ENCODE measurements at regions not wholly inside any gene's neighbourhood (a gene's known extent, or its start where the extent isn't known, plus 50 kb on each side); places are given as distances from the start of the nearest gene placed in this dataset.

GRCh38 chr3:67875858-67876257, 221.4 kb upstream of the SUCLG2 start:
- TF ChIP-seq GATA3 (IDR thresholded peaks at IDR 0.05; ENCODE audit: low read depth, low read length) (no peak), GATA2 (IDR thresholded peaks at IDR 0.05; ENCODE audit: low read depth, low read length) (no peak)

- TF ChIP-seq GATA2 (IDR thresholded peaks at IDR 0.05; ENCODE audit: low read depth, low read length) (no peak), GATA3 (IDR thresholded peaks at IDR 0.05; ENCODE audit: low read depth, low read length) (no peak)
Observed at GRCh38 chr3:67875338-67875737, 220.9 kb upstream of the SUCLG2 start.

- TF ChIP-seq GATA3 (IDR thresholded peaks at IDR 0.05; ENCODE audit: low read depth, low read length), result no peak
- TF ChIP-seq GATA2 (IDR thresholded peaks at IDR 0.05; ENCODE audit: low read depth, low read length), result no peak
Observed at GRCh38 chr3:67870477-67870876, 216.1 kb upstream of the SUCLG2 start.

- TF ChIP-seq GATA2 (IDR thresholded peaks at IDR 0.05; ENCODE audit: low read depth, low read length) (no peak), GATA3 (IDR thresholded peaks at IDR 0.05; ENCODE audit: low read depth, low read length) (no peak)
Observed at GRCh38 chr3:67866571-67866970, 212.2 kb upstream of the SUCLG2 start.

- TF ChIP-seq GATA2 (IDR thresholded peaks at IDR 0.05; ENCODE audit: low read depth, low read length) (no peak), GATA3 (IDR thresholded peaks at IDR 0.05; ENCODE audit: low read depth, low read length) (no peak)
Observed at GRCh38 chr3:67864587-67865183, 210.3 kb upstream of the SUCLG2 start.

- TF ChIP-seq GATA3 (IDR thresholded peaks at IDR 0.05; ENCODE audit: low read depth, low read length) (no peak), GATA2 (IDR thresholded peaks at IDR 0.05; ENCODE audit: low read depth, low read length) (no peak)
Observed at GRCh38 chr3:67863869-67864268, 209.5 kb upstream of the SUCLG2 start.

- TF ChIP-seq GATA2 (IDR thresholded peaks at IDR 0.05; ENCODE audit: low read depth, low read length), result no peak
- TF ChIP-seq GATA3 (IDR thresholded peaks at IDR 0.05; ENCODE audit: low read depth, low read length), result no peak
Observed at GRCh38 chr3:67860429-67860828, 206.0 kb upstream of the SUCLG2 start.

- TF ChIP-seq GATA2 (IDR thresholded peaks at IDR 0.05; ENCODE audit: low read depth, low read length) (no peak), GATA3 (IDR thresholded peaks at IDR 0.05; ENCODE audit: low read depth, low read length) (no peak)
Observed at GRCh38 chr3:67858492-67858891, 204.1 kb upstream of the SUCLG2 start.

GRCh38 chr3:67856718-67857117, 202.3 kb upstream of the SUCLG2 start:
- TF ChIP-seq GATA2 (IDR thresholded peaks at IDR 0.05; ENCODE audit: low read depth, low read length), result no peak
- no peak for TF ChIP-seq GATA3 (IDR thresholded peaks at IDR 0.05; ENCODE audit: low read depth, low read length)

- TF ChIP-seq GATA3 (IDR thresholded peaks at IDR 0.05; ENCODE audit: low read depth, low read length) (no peak), GATA2 (IDR thresholded peaks at IDR 0.05; ENCODE audit: low read depth, low read length) (no peak)
Observed at GRCh38 chr3:67854663-67855062, 200.3 kb upstream of the SUCLG2 start.

GRCh38 chr3:67853520-67853919, 199.1 kb upstream of the SUCLG2 start:
- no peak for TF ChIP-seq GATA3 (IDR thresholded peaks at IDR 0.05; ENCODE audit: low read depth, low read length)
- TF ChIP-seq GATA2 (IDR thresholded peaks at IDR 0.05; ENCODE audit: low read depth, low read length), result no peak

- no peak for TF ChIP-seq GATA2 (IDR thresholded peaks at IDR 0.05; ENCODE audit: low read depth, low read length)
- TF ChIP-seq GATA3 (IDR thresholded peaks at IDR 0.05; ENCODE audit: low read depth, low read length), result no peak
Observed at GRCh38 chr3:67848299-67848698, 193.9 kb upstream of the SUCLG2 start.

- TF ChIP-seq GATA3 (IDR thresholded peaks at IDR 0.05; ENCODE audit: low read depth, low read length), result no peak
Observed at GRCh38 chr3:67846166-67846565, 191.8 kb upstream of the SUCLG2 start.

GRCh38 chr3:67832817-67833216, 178.4 kb upstream of the SUCLG2 start:
- TF ChIP-seq GATA2 (IDR thresholded peaks at IDR 0.05; ENCODE audit: low read depth, low read length) (no peak), GATA3 (IDR thresholded peaks at IDR 0.05; ENCODE audit: low read depth, low read length) (no peak)

- TF ChIP-seq GATA3 (IDR thresholded peaks at IDR 0.05; ENCODE audit: low read depth, low read length) (no peak), GATA2 (IDR thresholded peaks at IDR 0.05; ENCODE audit: low read depth, low read length) (no peak)
Observed at GRCh38 chr3:67831262-67831661, 176.8 kb upstream of the SUCLG2 start.

- no peak for TF ChIP-seq GATA2 (IDR thresholded peaks at IDR 0.05; ENCODE audit: low read depth, low read length)
- no peak for TF ChIP-seq GATA3 (IDR thresholded peaks at IDR 0.05; ENCODE audit: low read depth, low read length)
Observed at GRCh38 chr3:67828486-67829010, 174.1 kb upstream of the SUCLG2 start.
